ENCODE measurements at regions not wholly inside any gene's neighbourhood (a gene's known extent, or its start where the extent isn't known, plus 50 kb on each side); places are given as distances from the start of the nearest gene placed in this dataset.
"Not testable (repeated sequence)": the region's sequence is repeated elsewhere in the genome, so short reads cannot be mapped to it uniquely, and the experiment has no call there.

GRCh38 chr11:100409267-100409666 is 277.8 kb upstream of the ARHGAP42 start:
- H3K9me3 ChIP-seq (ENCODE audit: control insufficient read depth, low read length); intact Hi-C loops (cut with DNase I); ATAC-seq: not testable (repeated sequence)

GRCh38 chr11:100419518-100419917 is 267.6 kb upstream of the ARHGAP42 start:
- no peak for ATAC-seq
- Histone ChIP-seq H3K4me3 (ENCODE audit: low read length) (no peak overlapping the region), H3K27ac (ENCODE audit: low read length) (no peak overlapping the region), H3K4me1 (ENCODE audit: control insufficient read depth, insufficient read depth, low read length) (no peaks in the 10 kb centered on the region), H3K27me3 (ENCODE audit: control insufficient read depth, insufficient read depth) (no peaks in the 10 kb centered on the region), H3K9me3 (ENCODE audit: control insufficient read depth, low read length) (no peaks in the 10 kb centered on the region)
- 78% methylated on average over 2 of the region's 2 CpGs for WGBS
- DNase-seq: no peak
- intact Hi-C loops (cut with DNase I): no loop called here

More at GRCh38 chr11:100409267-100409666, 277.8 kb upstream of the ARHGAP42 start:
- H3K4me3 ChIP-seq (ENCODE audit: low read length); DNase-seq; H3K4me1 ChIP-seq (ENCODE audit: control insufficient read depth, insufficient read depth, low read length); H3K27ac ChIP-seq (ENCODE audit: low read length); H3K27me3 ChIP-seq (ENCODE audit: control insufficient read depth, insufficient read depth): not testable (repeated sequence)
- 83% methylated on average over 11 of the region's 11 CpGs for WGBS

GRCh38 chr11:100434821-100435641 is 252.1 kb upstream of the ARHGAP42 start:
- ATAC-seq: no peak
- H3K27ac ChIP-seq (ENCODE audit: low read length): no peak overlapping the region

GRCh38 chr11:100438376-100438775 is 248.7 kb upstream of the ARHGAP42 start:
- intact Hi-C loops (cut with DNase I): no loop called here
- ATAC-seq (no peak), DNase-seq (no peak)
- Histone ChIP-seq H3K9me3 (ENCODE audit: control insufficient read depth, low read length) (no peaks in the 10 kb centered on the region), H3K27ac (ENCODE audit: low read length) (no peak overlapping the region), H3K27me3 (ENCODE audit: control insufficient read depth, insufficient read depth) (no peaks in the 10 kb centered on the region), H3K4me1 (ENCODE audit: control insufficient read depth, insufficient read depth, low read length) (no peaks in the 10 kb centered on the region), H3K4me3 (ENCODE audit: low read length) (no peak overlapping the region)
- 49% methylated on average over 2 of the region's 2 CpGs for WGBS

More at GRCh38 chr11:100434821-100435641, 252.1 kb upstream of the ARHGAP42 start:
- intact Hi-C loops (cut with DNase I): no loop called here
- Histone ChIP-seq H3K4me3 (ENCODE audit: low read length) (no peak overlapping the region), H3K9me3 (ENCODE audit: control insufficient read depth, low read length) (no peaks in the 10 kb centered on the region), H3K4me1 (ENCODE audit: control insufficient read depth, insufficient read depth, low read length) (no peaks in the 10 kb centered on the region), H3K27me3 (ENCODE audit: control insufficient read depth, insufficient read depth) (no peaks in the 10 kb centered on the region)
- WGBS: 50% methylated on average over 10 of the region's 10 CpGs
- DNase-seq: no peak

GRCh38 chr11:100441086-100441485 is 246.0 kb upstream of the ARHGAP42 start:
- Histone ChIP-seq H3K27me3 (ENCODE audit: control insufficient read depth, insufficient read depth) (no peaks in the 10 kb centered on the region), H3K27ac (ENCODE audit: low read length) (no peak overlapping the region), H3K4me3 (ENCODE audit: low read length) (no peak overlapping the region), H3K9me3 (ENCODE audit: control insufficient read depth, low read length) (no peaks in the 10 kb centered on the region), H3K4me1 (ENCODE audit: control insufficient read depth, insufficient read depth, low read length) (no peaks in the 10 kb centered on the region)
- 63% methylated on average over 1 of the region's 1 CpG for WGBS
- ATAC-seq (no peak), DNase-seq (no peak)
- intact Hi-C loops (cut with DNase I): no loop called here

- intact Hi-C loops (cut with DNase I): no loop called here
- no peaks in the 10 kb centered on the region for H3K4me1 ChIP-seq (ENCODE audit: control insufficient read depth, insufficient read depth, low read length)
- H3K4me3 ChIP-seq (ENCODE audit: low read length): no peak overlapping the region
- no peaks in the 10 kb centered on the region for H3K9me3 ChIP-seq (ENCODE audit: control insufficient read depth, low read length)
- DNase-seq (no peak), ATAC-seq (no peak)
- WGBS: 85% methylated on average over 3 of the region's 3 CpGs
- no peak overlapping the region for H3K27ac ChIP-seq (ENCODE audit: low read length)
- H3K27me3 ChIP-seq (ENCODE audit: control insufficient read depth, insufficient read depth): no peaks in the 10 kb centered on the region
Observed at GRCh38 chr11:100442017-100442416, 245.1 kb upstream of the ARHGAP42 start.

GRCh38 chr11:100445231-100445735 is 241.8 kb upstream of the ARHGAP42 start:
- H3K4me1 ChIP-seq (ENCODE audit: control insufficient read depth, insufficient read depth, low read length): no peaks in the 10 kb centered on the region
- DNase-seq (peak in 1 of 3 donors; percentile 55), ATAC-seq (peak; percentile 85 to 89)
- peak overlapping the region; percentile 23 for H3K27ac ChIP-seq (ENCODE audit: low read length)
- no peaks in the 10 kb centered on the region for H3K9me3 ChIP-seq (ENCODE audit: control insufficient read depth, low read length)
- no peak overlapping the region for H3K4me3 ChIP-seq (ENCODE audit: low read length)
- no peaks in the 10 kb centered on the region for H3K27me3 ChIP-seq (ENCODE audit: control insufficient read depth, insufficient read depth)
- intact Hi-C loops (cut with DNase I): no loop called here
- WGBS: 14% methylated on average over 2 of the region's 2 CpGs

- H3K27ac ChIP-seq (ENCODE audit: low read length); intact Hi-C loops (cut with DNase I); H3K4me3 ChIP-seq (ENCODE audit: low read length); H3K27me3 ChIP-seq (ENCODE audit: control insufficient read depth, insufficient read depth); H3K9me3 ChIP-seq (ENCODE audit: control insufficient read depth, low read length); H3K4me1 ChIP-seq (ENCODE audit: control insufficient read depth, insufficient read depth, low read length); ATAC-seq: not testable (repeated sequence)
- peak in 1 of 3 donors; percentile 8 for DNase-seq
- 92% methylated on average over 26 of the region's 26 CpGs for WGBS
Observed at GRCh38 chr11:100451801-100452460, 235.2 kb upstream of the ARHGAP42 start.

GRCh38 chr11:100459811-100460210 is 227.3 kb upstream of the ARHGAP42 start:
- intact Hi-C loops (cut with DNase I): no loop called here
- Histone ChIP-seq H3K27me3 (ENCODE audit: control insufficient read depth, insufficient read depth) (no peaks in the 10 kb centered on the region), H3K4me3 (ENCODE audit: low read length) (no peak overlapping the region), H3K9me3 (ENCODE audit: control insufficient read depth, low read length) (no peaks in the 10 kb centered on the region), H3K4me1 (ENCODE audit: control insufficient read depth, insufficient read depth, low read length) (no peaks in the 10 kb centered on the region), H3K27ac (ENCODE audit: low read length) (no peak overlapping the region)
- no peak for ATAC-seq
- DNase-seq: no peak
- WGBS: 58% methylated on average over 3 of the region's 3 CpGs

GRCh38 chr11:100460426-100460825 is 226.7 kb upstream of the ARHGAP42 start:
- DNase-seq (no peak), ATAC-seq (no peak)
- Histone ChIP-seq H3K4me3 (ENCODE audit: low read length) (no peak overlapping the region), H3K9me3 (ENCODE audit: control insufficient read depth, low read length) (no peaks in the 10 kb centered on the region), H3K27me3 (ENCODE audit: control insufficient read depth, insufficient read depth) (no peaks in the 10 kb centered on the region), H3K27ac (ENCODE audit: low read length) (no peak overlapping the region), H3K4me1 (ENCODE audit: control insufficient read depth, insufficient read depth, low read length) (no peaks in the 10 kb centered on the region)
- WGBS: 76% methylated on average over 3 of the region's 3 CpGs
- intact Hi-C loops (cut with DNase I): no loop called here

- Histone ChIP-seq H3K27me3 (ENCODE audit: control insufficient read depth, insufficient read depth) (no peaks in the 10 kb centered on the region), H3K27ac (ENCODE audit: low read length) (no peak overlapping the region), H3K9me3 (ENCODE audit: control insufficient read depth, low read length) (no peaks in the 10 kb centered on the region), H3K4me3 (ENCODE audit: low read length) (no peak overlapping the region), H3K4me1 (ENCODE audit: control insufficient read depth, insufficient read depth, low read length) (peaks cover 6% of the 10 kb centered on the region)
- WGBS: 85% methylated on average over 3 of the region's 3 CpGs
- no peak for ATAC-seq
- intact Hi-C loops (cut with DNase I): no loop called here
- no peak for DNase-seq
Observed at GRCh38 chr11:100467821-100468508, 219.1 kb upstream of the ARHGAP42 start.
